Transverse colon (tissue), 4 donors: ENCODE measurements at regions not wholly inside any gene's neighbourhood (a gene's known extent, or its start where the extent isn't known, plus 50 kb on each side); places are given as distances from the start of the nearest gene placed in this dataset.
"Not testable (repeated sequence)": the region's sequence is repeated elsewhere in the genome, so short reads cannot be mapped to it uniquely, and the experiment has no call there.

Source experiments
- DNase-seq: peaks from one replicate; pipeline ENCODE4 v3.0.0-alpha.2; 2019
- H3K27ac ChIP-seq, 4 donors: fragments of 200-600 bp; sonication (generic); 2 replicates each; pipeline ENCODE4 v1.5.1; 2016 to 2018; ENCODE audit warnings: inconsistent platforms in 4 of 4
- H3K27me3 ChIP-seq: fragments of 200-600 bp; sonication (generic); 2 replicates; pipeline ENCODE4 v1.5.1; 2017; ENCODE audit warnings: inconsistent platforms
- H3K36me3 ChIP-seq, 4 donors: fragments of 200-600 bp; sonication (generic); 2 replicates each; pipeline ENCODE4 v1.5.1; 2017 to 2019; ENCODE audit warnings: inconsistent platforms in 4 of 4
- H3K4me1 ChIP-seq, 4 donors: fragments of 200-600 bp; sonication (generic); 2 replicates each; pipeline ENCODE4 v1.5.1; 2017 to 2020; ENCODE audit warnings: inconsistent platforms in 4 of 4
- H3K4me3 ChIP-seq, 4 donors: fragments of 200-600 bp; sonication (generic); 1 replicate in 1 of 4; 2 replicates in 3 of 4; pipeline versions ENCODE4 v1.5.1 to v1.6.1; 2017 to 2019; ENCODE audit warnings: inconsistent platforms in 4 of 4
- H3K9me3 ChIP-seq, 2 donors: fragments of 200-600 bp; sonication (generic); 2 replicates each; pipeline ENCODE4 v1.5.1; 2017 to 2019; ENCODE audit warnings: inconsistent platforms in 2 of 2
- CTCF ChIP-seq, 5 experiments: fragments of 200-600 bp in 3 of 5; fragments of 450-650 bp in 2 of 5; sonication (generic) in 3 of 5; IDR thresholded peaks; 1 replicate in 2 of 5; 2 replicates in 3 of 5; pipeline ENCODE4 v1.5.1; 2016 to 2017; ENCODE audit warnings: antibody characterized with exemption in 5 of 5, inconsistent platforms in 3 of 5, mild to moderate bottlenecking in 2 of 5, moderate library complexity in 1 of 5
- EP300 ChIP-seq: sonication (generic); formaldehyde crosslinking; IDR thresholded peaks from one replicate; pipeline ENCODE4 v1.6.1; 2017; ENCODE audit warnings: antibody characterized with exemption, low read depth
- POLR2A ChIP-seq: fragments of 450-650 bp; IDR thresholded peaks from one replicate; pipeline ENCODE4 v1.6.1; 2016; ENCODE audit warnings: antibody characterized with exemption, mild to moderate bottlenecking, moderate library complexity
- POLR2AphosphoS5 ChIP-seq, 3 donors: sonication (generic); formaldehyde crosslinking; IDR thresholded peaks; one replicate each; pipeline ENCODE4 v1.6.1; 2016; ENCODE audit warnings: antibody characterized with exemption in 3 of 3
- WGBS, 2 donors: methylation state at CpG; one replicate each; pipeline ENCODE4 v1.1.5; 2018; ENCODE audit warnings: low coverage in 1 of 2; 5-methylcytosine and 5-hydroxymethylcytosine counted together
- in situ Hi-C, 4 donors: fragments of 200-750 bp; cut with MboI; loops; one replicate each; pipeline versions ENCODE4 v1.15.0 to v1.15.1; 2017; ENCODE audit warnings: low sequenced_read_pairs in 3 of 4, low pct_ligation_motif_present in 1 of 4, low pct_unique_long_range_greater_than_20kb in 1 of 4
- intact Hi-C: fragments of 100-400 bp; cut with DNase I; formaldehyde crosslinking; loops from one replicate; pipeline ENCODE4 v1.15.1; 2023; ENCODE audit warnings: low total_unique reads

DNA sequence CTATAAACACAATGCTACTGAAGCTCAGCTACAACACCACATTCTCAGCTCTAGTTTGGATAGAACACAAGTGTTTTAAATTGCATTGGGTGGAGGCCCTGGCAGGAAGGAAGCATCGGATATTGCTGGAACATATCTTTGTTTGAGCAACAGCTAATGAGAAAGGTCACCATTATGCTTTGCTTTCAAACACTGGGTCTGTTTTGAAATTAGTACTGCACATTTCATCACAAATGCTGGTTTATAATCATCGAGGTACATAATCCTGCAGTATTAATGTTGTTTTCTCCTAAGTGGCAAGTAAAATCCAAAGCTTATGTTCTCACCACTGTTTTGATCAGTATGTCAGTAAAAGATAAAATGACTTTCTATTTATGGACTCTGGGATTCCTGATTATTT, 61.5 kb upstream of the ARHGAP29 start:
- H3K4me3 ChIP-seq = no peak overlapping the region
- H3K27ac ChIP-seq = peak overlapping the region; percentile 22 to 49 (median 42)
- H3K27me3 ChIP-seq = no peaks in the 10 kb centered on the region
- TF ChIP-seq POLR2AphosphoS5 (IDR thresholded peaks at IDR 0.05) (peak; percentile 27 to 61 (median 34)), EP300 (no peak)
- peaks cover 0 to 4% (median 0%) of the 10 kb centered on the region in 4 donors for H3K4me1 ChIP-seq
- in situ Hi-C loops = no loop called here
- H3K36me3 ChIP-seq = no peaks in the 10 kb centered on the region
- intact Hi-C loops = no loop called here
- no peak for DNase-seq
- WGBS, 2 donors = 47 to 58% methylated on average over 2 of the region's 2 CpGs
- no peaks in the 10 kb centered on the region for H3K9me3 ChIP-seq

GRCh38 chr1:94296018-94296417, 58.6 kb upstream of the ARHGAP29 start:
- 39 to 64% methylated on average over 4 to 5 of the region's 5 CpGs for WGBS, 2 donors
- TF ChIP-seq POLR2AphosphoS5 (IDR thresholded peaks at IDR 0.05) (no peak), EP300 (no peak), CTCF (IDR thresholded peaks at IDR 0.05) (no peak), POLR2A (no peak)

DNA sequence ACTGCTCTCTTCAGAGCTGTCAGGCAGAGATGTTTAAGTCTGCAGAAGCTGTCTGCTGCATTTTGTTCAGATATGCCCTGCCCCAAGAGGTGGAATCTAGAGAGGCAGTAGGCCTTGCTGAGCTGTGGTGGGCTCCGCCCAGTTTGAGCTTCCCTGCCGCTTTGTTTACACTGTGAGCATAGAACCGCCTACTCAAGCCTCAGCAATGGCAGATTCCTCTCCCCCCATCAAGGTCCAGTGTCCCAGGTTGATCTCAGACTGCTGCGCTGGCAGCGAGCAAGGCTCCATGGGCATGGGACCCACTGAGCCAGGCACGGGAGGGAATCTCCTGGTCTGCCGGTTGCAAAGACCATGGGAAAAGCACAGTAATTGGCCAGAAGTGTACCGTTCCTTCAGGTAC, 55.6 kb upstream of the ARHGAP29 start:
- H3K4me1 ChIP-seq, intact Hi-C loops, H3K9me3 ChIP-seq, H3K4me3 ChIP-seq, H3K36me3 ChIP-seq, H3K27ac ChIP-seq, in situ Hi-C loops, DNase-seq, H3K27me3 ChIP-seq: not testable (repeated sequence)
- WGBS, 2 donors = 86% methylated on average over 8 of the region's 8 CpGs; no CpG with 5 or more reads in 1 of the 2 donors

More at GRCh38 chr1:94296018-94296417, 58.6 kb upstream of the ARHGAP29 start:
- intact Hi-C loops = no loop called here
- Histone ChIP-seq H3K4me3 (no peak overlapping the region), H3K27ac (no peak overlapping the region), H3K36me3 (no peaks in the 10 kb centered on the region), H3K27me3 (no peaks in the 10 kb centered on the region), H3K4me1 (peaks cover 0 to 4% (median 0%) of the 10 kb centered on the region in 4 donors), H3K9me3 (no peaks in the 10 kb centered on the region)
- DNase-seq = no peak
- in situ Hi-C loops = no loop called here

DNA sequence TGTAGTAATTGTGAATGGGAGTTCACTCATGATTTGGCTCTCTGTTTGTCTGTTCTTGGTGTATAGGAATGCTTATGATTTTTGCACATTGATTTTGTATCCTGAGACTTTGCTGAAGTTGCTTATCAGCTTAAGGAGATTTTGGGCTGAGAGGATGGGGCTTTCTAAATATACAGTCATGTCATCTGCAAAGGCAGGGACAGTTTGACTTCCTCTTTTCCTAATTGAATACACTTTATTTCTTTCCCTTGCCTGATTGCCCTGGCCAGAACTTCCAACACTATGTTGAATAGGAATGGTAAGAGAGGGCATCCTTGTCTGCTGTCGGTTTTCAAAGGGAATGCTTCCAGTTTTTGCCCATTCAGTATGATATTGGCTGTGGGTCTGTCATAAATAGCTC, 51.9 kb upstream of the ARHGAP29 start:
- intact Hi-C loops, in situ Hi-C loops, DNase-seq, H3K27ac ChIP-seq, H3K27me3 ChIP-seq, H3K4me3 ChIP-seq, H3K9me3 ChIP-seq, H3K36me3 ChIP-seq, H3K4me1 ChIP-seq: not testable (repeated sequence)
- WGBS, 2 donors = 75% methylated on average over 1 of the region's 1 CpG; no CpG with 5 or more reads in 1 of the 2 donors
